GM18868 (cell line): ENCODE measurements at regions not wholly inside any gene's neighbourhood (a gene's known extent, or its start where the extent isn't known, plus 50 kb on each side); places are given as distances from the start of the nearest gene placed in this dataset.

ENCODE experiments used
- ATAC-seq: cut with Tn5 transposase; IDR thresholded peaks from one replicate; pipeline ENCODE4 v1.9.1; 2021; ENCODE audit warnings: mild to moderate bottlenecking, moderate library complexity; ENCODE audit not compliant: unreplicated experiment

DNA sequence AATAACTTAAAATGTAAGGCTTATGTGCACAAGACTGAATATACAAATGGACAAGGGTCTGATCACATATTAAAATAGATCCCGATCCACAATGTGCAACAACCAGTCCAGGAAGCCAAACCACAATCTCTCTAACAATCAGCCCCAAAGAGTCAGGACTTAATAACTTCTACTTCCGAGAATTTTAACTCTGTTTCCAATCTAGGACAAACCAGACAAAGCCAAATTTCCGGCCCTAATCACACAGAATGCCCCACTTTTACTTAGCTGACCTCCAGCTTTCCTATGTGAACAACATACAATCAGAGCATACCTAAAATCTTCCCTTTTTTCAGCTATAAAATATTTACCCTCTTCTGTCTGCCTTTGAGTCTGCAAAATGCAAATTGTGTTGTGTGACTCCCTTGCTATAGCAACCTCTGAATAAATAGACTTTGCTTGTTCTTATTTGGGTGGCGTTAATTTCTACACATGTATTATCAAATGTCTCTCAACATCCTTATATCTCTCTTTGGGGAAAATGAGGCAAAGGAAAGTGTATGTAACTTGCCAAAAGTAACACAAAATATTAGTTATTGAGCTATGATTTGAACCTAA is 381.9 kb upstream of the MC4R start:
- no peak for ATAC-seq

DNA sequence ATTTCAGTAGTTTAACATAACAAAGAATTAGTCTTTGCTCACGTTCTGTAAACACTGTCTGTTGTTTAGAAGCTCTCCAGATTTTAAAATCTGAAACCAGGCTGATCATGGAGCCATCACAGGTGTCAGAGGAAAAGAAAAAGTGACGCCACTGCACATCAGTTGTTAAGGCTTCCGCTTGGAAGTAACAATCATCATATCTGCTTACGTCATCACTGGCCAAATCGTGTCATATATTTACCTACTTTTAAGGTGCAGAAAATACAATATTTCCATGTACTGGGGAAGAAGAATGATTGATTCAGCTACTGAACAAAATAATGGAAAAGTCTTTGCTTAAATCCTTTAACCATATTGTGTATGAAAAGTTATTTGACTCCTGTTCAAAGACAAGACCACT is 382.6 kb upstream of the MC4R start:
- no peak for ATAC-seq

GRCh38 chr18:60775978-60776377 is 403.4 kb upstream of the MC4R start:
- ATAC-seq = no peak

DNA sequence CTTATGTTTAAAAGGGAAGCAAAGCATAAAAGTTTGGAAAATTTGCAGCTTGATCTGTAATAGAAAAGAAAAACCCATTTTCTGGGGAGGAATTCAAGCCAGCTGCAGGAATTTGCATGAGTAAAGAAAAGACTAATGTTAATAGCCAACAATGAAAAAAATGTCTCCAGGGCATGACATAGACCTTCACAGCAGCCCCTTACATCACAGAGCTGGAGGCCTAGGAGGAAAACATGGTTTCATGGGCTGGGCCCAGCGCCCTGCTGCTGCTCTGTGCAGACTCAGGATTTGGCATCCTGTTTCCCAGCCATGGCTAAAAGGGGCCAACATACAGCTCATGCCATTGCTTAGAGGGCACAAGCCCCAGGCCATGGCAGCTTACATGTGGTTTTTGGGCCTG is 411.6 kb upstream of the MC4R start:
- ATAC-seq = no peak

DNA sequence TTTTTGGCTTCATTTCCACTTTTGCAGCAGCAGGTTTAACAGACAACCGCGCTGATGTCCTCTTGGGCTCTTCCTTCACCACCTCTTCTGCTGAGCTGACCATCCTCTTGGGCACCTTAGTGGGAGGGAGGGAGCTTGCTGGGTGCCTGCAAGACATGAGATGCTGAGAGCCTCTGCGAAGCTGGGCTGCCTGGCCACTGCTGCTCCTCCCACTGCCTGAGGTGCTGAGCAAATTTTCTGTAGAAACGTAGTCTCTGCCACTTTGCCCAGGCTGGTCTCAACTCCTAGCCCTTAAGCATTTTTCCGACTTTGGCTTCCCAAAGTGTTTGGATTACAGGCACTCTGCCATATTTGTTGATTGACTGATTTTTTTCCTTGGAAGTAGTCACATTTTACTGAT is 422.2 kb upstream of the MC4R start:
- no peak for ATAC-seq

- ATAC-seq = no peak
Measured at GRCh38 chr18:60804415-60804814, 431.8 kb upstream of the MC4R start.

DNA sequence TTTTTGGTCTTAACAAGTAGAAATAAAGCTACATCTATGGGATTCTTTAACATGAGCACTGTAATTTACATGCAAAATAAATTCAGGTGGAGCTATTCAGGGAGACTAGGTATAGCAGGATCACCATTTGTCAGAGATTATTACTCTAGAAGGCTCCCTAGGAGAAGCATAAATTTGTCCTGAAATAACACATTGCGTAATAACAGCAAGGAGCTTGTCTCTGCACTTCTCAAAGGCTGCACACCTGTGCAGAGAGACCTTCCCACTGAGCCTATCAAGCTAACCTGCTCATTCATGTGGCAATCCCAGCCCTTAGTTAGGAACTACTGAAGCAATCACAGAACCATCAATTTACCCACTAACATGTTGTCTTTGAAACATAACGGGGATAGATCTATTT is 437.4 kb upstream of the MC4R start:
- no peak for ATAC-seq

DNA sequence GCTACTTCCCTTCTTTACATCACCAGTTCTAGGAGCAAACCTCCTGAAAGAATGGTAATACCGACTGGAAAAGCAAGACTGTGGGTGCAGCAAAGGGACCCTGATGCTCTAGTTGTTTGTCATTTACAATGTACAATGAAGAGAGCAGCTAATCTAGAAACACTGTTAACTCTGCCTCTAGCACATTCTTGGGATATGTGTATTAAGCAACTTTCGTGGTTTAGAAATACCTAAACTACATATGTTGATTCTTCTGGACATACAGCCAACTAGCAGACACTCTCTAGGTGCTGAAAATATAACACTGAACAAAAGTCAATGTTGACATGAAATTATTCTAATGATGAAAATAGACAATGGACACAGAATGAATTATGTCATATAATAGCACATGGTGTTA is 440.3 kb upstream of the MC4R start:
- ATAC-seq = no peak

DNA sequence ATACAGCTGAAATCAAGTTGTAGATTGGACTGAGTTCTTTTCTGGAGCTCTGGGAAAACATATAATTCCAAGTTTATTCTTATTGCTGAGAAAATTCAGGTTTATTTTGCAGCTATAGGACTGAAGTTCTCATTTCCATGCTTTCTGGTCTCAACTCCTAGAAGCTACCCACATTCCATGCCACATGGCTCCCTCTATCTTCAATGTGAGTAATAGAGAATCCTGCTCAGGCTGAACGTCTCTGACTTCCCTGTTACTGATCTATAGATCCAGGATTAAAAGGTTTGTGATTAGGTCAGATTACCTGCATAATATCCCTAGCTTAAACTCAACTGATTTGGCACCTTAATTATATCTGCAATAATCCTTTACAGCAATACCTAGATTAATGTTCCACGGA is 453.8 kb upstream of the MC4R start:
- ATAC-seq = no peak

DNA sequence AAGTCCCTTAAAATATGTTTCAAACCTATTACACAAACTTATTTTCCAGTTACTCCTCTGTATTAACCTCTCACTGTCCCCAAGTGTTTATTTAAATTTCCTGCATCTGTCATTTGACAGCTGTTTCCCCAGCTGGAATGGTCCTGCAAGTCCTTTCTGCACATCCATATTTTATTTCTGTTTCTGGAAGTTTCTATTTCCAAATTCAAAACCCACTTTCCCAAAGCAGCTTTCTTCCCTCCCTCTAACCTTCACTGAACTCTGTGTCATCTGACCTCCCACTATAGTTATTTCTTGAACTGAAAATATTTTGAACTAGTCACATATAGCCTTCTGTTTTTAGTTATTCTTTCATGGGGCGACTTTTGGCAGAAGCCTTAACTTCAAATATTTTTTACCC is 459.4 kb upstream of the MC4R start:
- ATAC-seq = no peak

- ATAC-seq = no peak
Measured at GRCh38 chr18:60838677-60839076, 466.1 kb upstream of the MC4R start.

GRCh38 chr18:60846396-60846795 is 473.8 kb upstream of the MC4R start:
- no peak for ATAC-seq

- no peak for ATAC-seq
Measured at GRCh38 chr18:60847517-60847916, 474.9 kb upstream of the MC4R start.

DNA sequence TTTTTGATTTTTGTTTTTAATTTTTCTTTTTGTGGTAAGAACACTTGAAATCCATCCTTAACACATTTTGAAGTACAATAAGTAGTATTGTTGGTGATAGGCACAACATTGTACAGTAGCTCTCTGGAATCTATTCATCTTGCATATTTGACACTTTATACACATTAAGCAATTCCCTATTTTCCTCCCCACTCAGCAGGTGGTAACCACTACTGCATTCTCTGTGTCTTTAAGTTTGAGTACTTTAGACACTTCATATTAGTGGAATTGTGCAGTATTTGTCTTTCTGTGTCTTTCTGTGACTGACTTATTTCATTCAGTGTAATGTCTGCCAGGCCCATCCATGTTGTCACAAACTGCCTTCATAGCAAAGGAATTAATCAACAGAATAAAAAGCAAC is 471.7 kb upstream of the CDH20 start:
- ATAC-seq = no peak

DNA sequence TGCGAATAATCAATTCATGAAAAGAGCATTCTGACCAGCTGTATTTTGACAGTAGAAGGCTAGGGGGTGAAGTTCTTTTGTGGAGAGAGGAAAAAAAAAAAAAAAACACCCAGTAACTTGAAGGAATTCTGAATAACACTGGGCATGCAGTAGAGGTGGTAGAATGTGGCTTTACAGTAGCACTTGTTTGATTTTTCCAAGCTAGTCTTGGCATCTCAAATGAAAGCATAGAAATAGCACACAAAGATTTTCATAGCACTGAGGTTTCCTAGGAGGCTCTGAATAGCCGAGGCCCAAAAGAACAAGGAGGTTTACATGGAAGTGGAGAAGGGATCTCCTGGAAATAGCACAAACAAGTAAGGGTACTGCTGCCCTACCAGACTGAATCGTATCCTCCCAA is 470.2 kb upstream of the CDH20 start:
- no peak for ATAC-seq

DNA sequence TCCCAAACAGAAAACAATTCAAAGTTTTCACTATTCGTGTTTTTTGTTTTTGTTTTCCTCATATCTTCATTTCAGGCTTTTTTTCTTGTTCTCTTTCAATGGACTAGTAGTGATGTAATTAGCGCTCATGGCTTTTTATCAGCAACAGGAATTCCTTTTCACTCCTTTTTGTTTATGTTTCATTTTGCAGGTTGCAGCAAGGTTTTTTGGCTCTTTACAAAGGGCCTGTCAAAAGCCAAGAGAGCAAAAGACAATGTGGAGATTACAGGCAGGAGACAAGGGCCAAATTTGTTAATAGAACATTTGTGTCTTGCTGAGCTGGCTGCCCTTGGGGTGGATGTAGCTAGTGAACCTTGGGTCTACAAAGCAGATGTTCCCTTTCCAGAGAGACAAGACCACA is 467.4 kb upstream of the CDH20 start:
- no peak for ATAC-seq

GRCh38 chr18:60870261-60871153 is 462.7 kb upstream of the CDH20 start:
- ATAC-seq = no peak

- no peak for ATAC-seq
Measured at GRCh38 chr18:60872434-60872833, 460.8 kb upstream of the CDH20 start.

DNA sequence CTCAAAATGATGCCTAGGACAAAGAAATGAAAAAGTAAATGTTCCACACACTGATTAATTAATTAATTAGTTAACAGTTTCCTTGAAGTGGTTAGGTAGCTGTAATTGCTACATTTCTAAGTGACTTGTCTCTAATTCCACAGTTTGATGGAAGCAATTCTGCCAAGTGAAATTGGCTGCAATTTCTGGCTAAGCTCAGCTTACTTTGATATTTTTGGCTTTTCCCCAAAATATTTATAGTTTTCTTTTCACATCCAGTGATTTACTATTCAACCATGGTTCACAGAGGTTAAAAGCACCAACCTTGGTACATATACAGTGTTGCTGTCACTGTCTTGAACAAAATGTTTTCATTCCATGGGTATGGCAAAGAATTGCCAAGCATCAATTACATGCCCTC is 459.5 kb upstream of the CDH20 start:
- ATAC-seq = no peak

GRCh38 chr18:60875957-60876507 is 457.2 kb upstream of the CDH20 start:
- no peak for ATAC-seq

GRCh38 chr18:60880184-60880583 is 453.0 kb upstream of the CDH20 start:
- no peak for ATAC-seq

DNA sequence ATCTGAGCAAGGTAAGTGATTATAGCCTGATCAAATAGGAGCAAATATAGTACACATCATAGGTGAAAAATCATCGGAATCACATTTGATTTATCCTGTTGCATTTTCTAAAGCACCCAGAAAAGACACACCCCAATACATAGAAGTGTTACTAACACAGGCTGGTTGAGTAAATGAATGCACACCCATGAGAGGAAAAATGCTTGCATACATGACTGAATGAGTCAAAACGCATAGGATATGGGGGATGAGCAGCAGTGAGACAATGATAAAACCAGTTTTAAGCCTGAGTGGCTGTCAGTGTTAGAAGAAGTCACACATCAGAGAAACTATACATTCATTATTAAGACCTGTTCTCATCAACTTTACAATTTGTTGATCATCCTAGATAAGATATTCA is 449.6 kb upstream of the CDH20 start:
- ATAC-seq = no peak
